Esophagus (tissue), 2 donors: ENCODE measurements at regions not wholly inside any gene's neighbourhood (a gene's known extent, or its start where the extent isn't known, plus 50 kb on each side); places are given as distances from the start of the nearest gene placed in this dataset.

Source experiments
- H3K27ac ChIP-seq, 2 donors: one replicate each; pipeline ENCODE4 v1.5.1; 2013; ENCODE audit warnings: low read depth in 2 of 2, mild to moderate bottlenecking in 2 of 2, inconsistent platforms in 1 of 2, low read length in 1 of 2, moderate library complexity in 1 of 2
- H3K27me3 ChIP-seq, 2 donors: one replicate each; pipeline ENCODE4 v1.6.1; 2013; ENCODE audit warnings: low read length in 2 of 2, control low read depth in 1 of 2, mild to moderate bottlenecking in 1 of 2; ENCODE audit not compliant: insufficient read depth in 2 of 2, control insufficient read depth in 1 of 2
- H3K36me3 ChIP-seq, 2 donors: one replicate each; pipeline ENCODE4 v1.6.1; 2013; ENCODE audit warnings: low read length in 1 of 2; ENCODE audit not compliant: control insufficient read depth in 2 of 2, insufficient read depth in 2 of 2
- H3K4me1 ChIP-seq, 2 donors: one replicate each; pipeline ENCODE4 v1.6.1; 2013; ENCODE audit warnings: low read length in 1 of 2; ENCODE audit not compliant: control insufficient read depth in 2 of 2, insufficient read depth in 2 of 2
- H3K4me3 ChIP-seq, 2 donors: one replicate each; pipeline ENCODE4 v1.5.1; 2013; ENCODE audit warnings: low read length in 2 of 2, mild to moderate bottlenecking in 2 of 2, low read depth in 1 of 2, moderate library complexity in 1 of 2
- H3K9me3 ChIP-seq, 2 donors: one replicate each; pipeline ENCODE4 v1.6.1; 2013; ENCODE audit warnings: mild to moderate bottlenecking in 2 of 2, low read depth in 1 of 2, low read length in 1 of 2, moderate library complexity in 1 of 2; ENCODE audit not compliant: control insufficient read depth in 2 of 2, insufficient read depth in 1 of 2
- WGBS, 2 donors: extraction: QIAGEN DNeasy Blood & Tissue Kit; methylation state at CpG; one replicate each; pipeline ENCODE4 v1.1.7; 2013; 5-methylcytosine and 5-hydroxymethylcytosine counted together
- donor health status: healthy with polysubstance abuse.
- donor health status: Bipolar disorder and iron deficiency.

GRCh38 chr13:106010836-106011235, 524.6 kb downstream of the EFNB2 start:
- Histone ChIP-seq H3K4me1 (no peaks in the 10 kb centered on the region), H3K9me3 (no peaks in the 10 kb centered on the region), H3K4me3 (no peak overlapping the region), H3K27ac (no peak overlapping the region), H3K36me3 (no peaks in the 10 kb centered on the region), H3K27me3 (no peaks in the 10 kb centered on the region)
- 77 to 84% methylated on average over 3 of the region's 3 CpGs for WGBS, 2 donors

DNA sequence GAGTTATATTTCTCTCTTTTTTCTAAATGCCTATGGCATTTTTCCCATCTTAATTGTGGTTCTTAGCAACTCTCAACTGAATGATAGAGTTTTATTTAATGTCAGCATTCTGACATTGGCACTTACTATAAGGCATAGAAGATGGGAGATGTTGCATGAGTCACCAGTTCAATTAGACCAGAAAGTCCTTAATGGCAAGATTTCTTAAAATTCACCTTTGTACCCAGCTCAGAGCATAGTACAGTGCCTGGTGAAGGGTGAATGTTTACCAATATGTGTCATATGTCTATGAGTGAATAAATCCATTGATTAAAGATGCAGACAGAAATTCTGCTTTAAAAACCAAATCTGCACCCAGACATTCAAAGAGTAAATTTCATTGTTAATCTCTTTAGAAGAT, 526.9 kb downstream of the EFNB2 start:
- no peaks in the 10 kb centered on the region for H3K36me3 ChIP-seq
- H3K4me3 ChIP-seq, result no peak overlapping the region
- no peaks in the 10 kb centered on the region for H3K27me3 ChIP-seq
- no peak overlapping the region for H3K27ac ChIP-seq
- no peaks in the 10 kb centered on the region for H3K9me3 ChIP-seq
- H3K4me1 ChIP-seq, result no peaks in the 10 kb centered on the region

DNA sequence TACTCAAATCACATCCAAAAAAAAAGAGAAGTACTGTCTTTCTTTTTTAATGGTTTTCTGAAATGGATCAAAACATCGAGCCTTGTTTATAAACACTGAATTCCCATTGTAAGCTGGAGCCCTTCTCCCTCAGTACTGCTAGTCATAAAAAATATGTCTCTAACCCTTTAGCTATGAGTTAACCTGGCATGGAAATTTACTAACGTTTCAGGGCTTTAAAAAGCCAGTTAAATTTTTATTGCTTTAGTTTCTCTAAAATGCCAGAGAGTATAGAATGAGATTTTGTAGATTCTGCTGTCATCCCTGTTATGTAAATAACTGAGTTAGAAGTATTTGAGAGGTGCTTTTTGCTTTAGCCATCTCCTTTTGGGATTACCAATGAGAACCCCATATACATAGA, 528.3 kb downstream of the EFNB2 start:
- no peak overlapping the region for H3K27ac ChIP-seq
- H3K27me3 ChIP-seq, result no peaks in the 10 kb centered on the region
- no peak overlapping the region for H3K4me3 ChIP-seq
- H3K4me1 ChIP-seq, result no peaks in the 10 kb centered on the region
- H3K9me3 ChIP-seq, result no peaks in the 10 kb centered on the region
- H3K36me3 ChIP-seq, result no peaks in the 10 kb centered on the region
- WGBS, 2 donors, result 54 to 57% methylated on average over 2 of the region's 2 CpGs

DNA sequence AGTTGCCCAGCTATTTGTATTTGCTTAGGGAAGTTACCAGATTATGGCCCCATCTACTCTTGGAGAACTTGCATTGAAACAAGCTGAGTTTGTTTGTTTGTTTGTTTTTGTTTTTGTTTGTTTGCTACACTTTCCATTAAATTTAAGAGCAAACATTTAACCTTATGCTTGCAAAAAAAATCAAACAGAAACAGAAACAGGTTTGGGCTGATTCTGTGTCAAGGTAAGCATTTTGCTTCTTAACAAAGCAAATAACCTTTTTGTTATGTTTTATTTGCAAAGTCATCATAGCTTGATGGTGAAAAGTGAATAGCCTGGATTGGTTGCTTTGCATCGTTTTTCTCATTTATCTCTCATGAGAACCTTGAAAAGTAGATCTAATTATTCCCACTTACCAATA, 531.8 kb downstream of the EFNB2 start:
- Histone ChIP-seq H3K4me1 (no peaks in the 10 kb centered on the region), H3K4me3 (no peak overlapping the region), H3K36me3 (no peaks in the 10 kb centered on the region), H3K27me3 (no peaks in the 10 kb centered on the region), H3K27ac (no peak overlapping the region), H3K9me3 (no peaks in the 10 kb centered on the region)
- 46 to 52% methylated on average over 1 of the region's 1 CpG for WGBS, 2 donors

DNA sequence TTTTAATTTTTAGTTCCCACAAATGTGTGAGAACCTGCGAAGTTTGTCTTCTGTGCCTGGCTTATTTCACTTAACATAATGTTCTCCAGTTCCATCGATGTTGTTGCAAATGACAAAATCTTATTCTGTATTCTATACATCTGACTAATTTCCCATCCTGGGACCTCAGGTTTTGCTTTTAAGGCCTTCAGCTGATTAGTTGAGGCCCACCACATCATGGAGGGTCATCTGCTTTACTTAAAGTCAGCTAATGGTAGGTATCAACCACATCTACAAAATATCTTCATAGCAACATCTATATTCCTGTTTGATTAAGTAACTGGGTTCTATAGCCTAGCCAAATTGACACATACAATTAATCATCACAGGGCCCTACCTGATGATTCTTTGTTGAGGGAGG, 534.0 kb downstream of the EFNB2 start:
- H3K36me3 ChIP-seq, result no peaks in the 10 kb centered on the region
- H3K27ac ChIP-seq, result no peak overlapping the region
- no peaks in the 10 kb centered on the region for H3K27me3 ChIP-seq
- H3K4me1 ChIP-seq, result peaks cover 0 to 2% of the 10 kb centered on the region in 2 donors
- WGBS, 2 donors, result 47 to 48% methylated on average over 2 of the region's 2 CpGs
- no peaks in the 10 kb centered on the region for H3K9me3 ChIP-seq
- no peak overlapping the region for H3K4me3 ChIP-seq

GRCh38 chr13:105997581-105998550, 537.6 kb downstream of the EFNB2 start:
- Histone ChIP-seq H3K9me3 (no peaks in the 10 kb centered on the region), H3K27me3 (no peaks in the 10 kb centered on the region), H3K36me3 (no peaks in the 10 kb centered on the region), H3K4me1 (peaks cover 0 to 2% of the 10 kb centered on the region in 2 donors), H3K27ac (no peak overlapping the region), H3K4me3 (no peak overlapping the region)
- 73 to 75% methylated on average over 29 of the region's 29 CpGs for WGBS, 2 donors

DNA sequence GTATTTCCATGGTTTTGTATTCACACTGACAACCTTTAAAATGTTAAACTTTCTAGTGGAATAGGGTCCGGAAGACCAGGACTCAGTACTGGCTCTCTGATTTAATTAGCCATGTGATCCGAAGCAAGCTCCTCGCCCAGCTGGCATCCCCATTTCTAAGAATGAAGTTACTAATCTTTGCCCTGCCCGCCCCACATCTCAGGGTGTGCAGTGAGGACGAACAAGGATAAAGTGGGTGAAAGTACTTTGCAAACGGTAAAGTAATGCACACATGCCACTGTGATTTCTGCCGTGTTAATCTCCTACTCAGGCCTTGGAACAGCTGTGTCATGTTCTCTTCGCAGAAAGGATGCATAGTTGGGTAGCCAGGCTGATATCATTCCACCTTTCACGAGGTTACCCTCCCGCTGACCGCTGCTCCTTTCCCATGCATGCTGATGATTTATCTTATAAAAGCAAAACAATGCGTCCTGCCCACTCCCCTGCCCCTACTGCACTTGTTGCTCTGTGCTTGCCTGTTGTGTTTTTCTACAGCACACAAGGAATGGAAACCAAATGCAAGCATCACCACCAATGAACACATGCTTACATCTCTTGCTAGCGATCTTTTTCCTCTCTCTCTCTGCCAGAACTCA, 539.0 kb downstream of the EFNB2 start:
- H3K9me3 ChIP-seq, result no peaks in the 10 kb centered on the region
- WGBS, 2 donors, result 81 to 89% methylated on average over 13 of the region's 13 CpGs
- H3K36me3 ChIP-seq, result no peaks in the 10 kb centered on the region
- H3K4me3 ChIP-seq, result no peak overlapping the region
- H3K4me1 ChIP-seq, result peaks cover 0 to 2% of the 10 kb centered on the region in 2 donors
- H3K27ac ChIP-seq, result no peak overlapping the region
- no peaks in the 10 kb centered on the region for H3K27me3 ChIP-seq

- peaks cover 0 to 4% of the 10 kb centered on the region in 2 donors for H3K4me1 ChIP-seq
- H3K27ac ChIP-seq, result no peak overlapping the region
- no peak overlapping the region for H3K4me3 ChIP-seq
- H3K36me3 ChIP-seq, result no peaks in the 10 kb centered on the region
- no peaks in the 10 kb centered on the region for H3K27me3 ChIP-seq
- 92 to 93% methylated on average over 5 of the region's 5 CpGs for WGBS, 2 donors
- H3K9me3 ChIP-seq, result no peaks in the 10 kb centered on the region
These were observed 541.1 kb downstream of the EFNB2 start for GRCh38 chr13:105994340-105994739.

DNA sequence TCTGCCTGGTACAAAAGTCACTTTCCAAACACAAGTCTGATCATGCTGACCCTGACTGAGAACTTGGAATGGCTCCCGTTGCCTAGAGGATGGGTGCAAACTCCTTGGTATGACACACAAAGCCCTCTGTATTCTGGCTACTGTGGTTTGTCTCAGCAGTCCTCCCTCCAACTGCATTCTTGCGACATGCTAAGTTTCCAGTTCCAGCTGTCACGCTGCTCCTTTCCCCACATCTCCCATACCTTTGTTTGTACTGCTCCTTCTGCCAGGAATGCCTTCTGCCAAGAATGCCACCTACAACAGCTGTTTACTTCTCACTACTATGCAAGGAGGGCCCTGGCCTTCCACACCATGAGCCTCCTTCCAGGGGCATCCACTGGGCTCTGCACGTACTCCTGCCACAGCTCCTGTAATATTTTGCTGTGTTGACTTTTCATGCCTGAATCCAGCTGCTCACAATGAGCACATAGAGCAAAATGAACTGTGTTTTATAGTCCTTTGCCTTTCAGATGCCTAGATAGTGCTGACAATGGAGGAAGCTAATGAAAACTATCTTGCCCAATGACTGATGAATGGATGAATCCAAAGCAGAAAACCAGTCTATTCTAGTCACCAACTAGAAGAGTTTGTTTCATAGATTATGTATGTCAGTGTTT, 543.7 kb downstream of the EFNB2 start:
- WGBS, 2 donors, result 45 to 56% methylated on average over 4 of the region's 4 CpGs
- Histone ChIP-seq H3K27ac (peak overlapping the region; percentile 88 to 92), H3K4me3 (no peak overlapping the region), H3K9me3 (no peaks in the 10 kb centered on the region), H3K27me3 (no peaks in the 10 kb centered on the region), H3K4me1 (peaks cover 0 to 2% of the 10 kb centered on the region in 2 donors), H3K36me3 (no peaks in the 10 kb centered on the region)
